Keratinocyte (primary cell): ENCODE measurements at regions not wholly inside any gene's neighbourhood (a gene's known extent, or its start where the extent isn't known, plus 50 kb on each side); places are given as distances from the start of the nearest gene placed in this dataset.

ENCODE experiments used
- CTCF ChIP-seq, 3 experiments: IDR thresholded peaks in 1 of 3; conservative IDR thresholded peaks in 1 of 3; optimal IDR thresholded peaks in 1 of 3; 2 replicates in 2 of 3; 3 replicates in 1 of 3; pipeline versions ENCODE3 to v1.5.1; 2011; ENCODE audit warnings: low read length in 3 of 3, mild to moderate bottlenecking in 3 of 3, moderate library complexity in 2 of 3, control low read depth in 1 of 3, inconsistent platforms in 1 of 3; ENCODE audit not compliant: insufficient read depth in 2 of 3; ENCODE audit errors: extremely low read depth in 1 of 3
- EZH2 ChIP-seq: IDR thresholded peaks from one replicate; pipeline ENCODE4 v1.6.1; 2012; ENCODE audit warnings: inconsistent platforms, mild to moderate bottlenecking, low read length, moderate library complexity

- no peak for TF ChIP-seq CTCF (optimal IDR thresholded peaks at IDR 0.05 in 1 of 3, IDR thresholded peaks at IDR 0.05 in 1 of 3, conservative IDR thresholded peaks at IDR 0.05 in 1 of 3; ENCODE audit: extremely low read depth in 1 of 3, insufficient read depth in 2 of 3, low read length in 3 of 3)
- TF ChIP-seq EZH2, result no peak
Observed at GRCh38 chrX:118255921-118256320, 90.0 kb upstream of the WDR44 start.
